ENCODE measurements at regions not wholly inside any gene's neighbourhood (a gene's known extent, or its start where the extent isn't known, plus 50 kb on each side); places are given as distances from the start of the nearest gene placed in this dataset.

- ATAC-seq = no peak
- Histone ChIP-seq H3K36me3 (no peaks in the 10 kb centered on the region), H3K27me3 (no peaks in the 10 kb centered on the region), H3K9me3 (no peaks in the 10 kb centered on the region), H3K27ac (no peak overlapping the region), H3K4me3 (no peak overlapping the region), H3K4me1 (no peaks in the 10 kb centered on the region)
- no peak for TF ChIP-seq CTCF (IDR thresholded peaks at IDR 0.05)
- 56 to 65% methylated on average over 1 of the region's 1 CpG for WGBS, 2 donors
- no peak for DNase-seq
- intact Hi-C loops (cut with DNase I) = no loop called here
- no peak for FAIRE-seq
These were observed 243.3 kb upstream of the PSMD7 start for GRCh38 chr16:74053312-74053711.

GRCh38 chr16:74052016-74052415, 244.6 kb upstream of the PSMD7 start:
- ATAC-seq = no peak
- no peak overlapping the region for H3K27ac ChIP-seq
- FAIRE-seq = no peak
- H3K27me3 ChIP-seq = no peaks in the 10 kb centered on the region
- TF ChIP-seq CTCF (IDR thresholded peaks at IDR 0.05) = no peak
- H3K4me1 ChIP-seq = no peaks in the 10 kb centered on the region
- DNase-seq = no peak
- WGBS, 2 donors = 67 to 71% methylated on average over 1 of the region's 1 CpG
- H3K9me3 ChIP-seq = no peaks in the 10 kb centered on the region
- no peak overlapping the region for H3K4me3 ChIP-seq
- no peaks in the 10 kb centered on the region for H3K36me3 ChIP-seq
- intact Hi-C loops (cut with DNase I) = no loop called here

GRCh38 chr16:74049027-74049426, 247.6 kb upstream of the PSMD7 start:
- no peak overlapping the region for H3K27ac ChIP-seq
- DNase-seq (no peak), FAIRE-seq (no peak), ATAC-seq (no peak)
- intact Hi-C loops (cut with DNase I) = no loop called here
- H3K9me3 ChIP-seq = no peaks in the 10 kb centered on the region
- WGBS, 2 donors = 57 to 63% methylated on average over 4 of the region's 4 CpGs
- TF ChIP-seq CTCF (IDR thresholded peaks at IDR 0.05) = no peak
- no peaks in the 10 kb centered on the region for H3K4me1 ChIP-seq
- H3K27me3 ChIP-seq = no peaks in the 10 kb centered on the region
- no peaks in the 10 kb centered on the region for H3K36me3 ChIP-seq
- no peak overlapping the region for H3K4me3 ChIP-seq

GRCh38 chr16:74046524-74046923, 250.1 kb upstream of the PSMD7 start:
- no peak overlapping the region for H3K27ac ChIP-seq
- H3K36me3 ChIP-seq = no peaks in the 10 kb centered on the region
- ATAC-seq = no peak
- intact Hi-C loops (cut with DNase I) = no loop called here
- H3K4me3 ChIP-seq = no peak overlapping the region
- 65 to 71% methylated on average over 5 of the region's 5 CpGs for WGBS, 2 donors
- no peak for DNase-seq
- H3K4me1 ChIP-seq = no peaks in the 10 kb centered on the region
- H3K27me3 ChIP-seq = no peaks in the 10 kb centered on the region
- no peak for FAIRE-seq
- H3K9me3 ChIP-seq = no peaks in the 10 kb centered on the region
- TF ChIP-seq CTCF (IDR thresholded peaks at IDR 0.05) = no peak

- 67 to 76% methylated on average over 3 of the region's 3 CpGs for WGBS, 2 donors
- intact Hi-C loops (cut with DNase I) = no loop called here
- Histone ChIP-seq H3K9me3 (no peaks in the 10 kb centered on the region), H3K4me3 (no peak overlapping the region), H3K4me1 (no peaks in the 10 kb centered on the region), H3K27ac (no peak overlapping the region), H3K36me3 (no peaks in the 10 kb centered on the region), H3K27me3 (no peaks in the 10 kb centered on the region)
- TF ChIP-seq CTCF (IDR thresholded peaks at IDR 0.05) = no peak
- no peak for ATAC-seq
- DNase-seq = no peak
- FAIRE-seq = no peak
These were observed 251.1 kb upstream of the PSMD7 start for GRCh38 chr16:74045513-74045912.
